ENCODE measurements at regions not wholly inside any gene's neighbourhood (a gene's known extent, or its start where the extent isn't known, plus 50 kb on each side); places are given as distances from the start of the nearest gene placed in this dataset.

- no peaks in the 10 kb centered on the region for H3K4me1 Mint-ChIP-seq (ENCODE audit: low read depth, unreplicated experiment)
- FAIRE-seq, result no peak
- H3K4me3 Mint-ChIP-seq (ENCODE audit: unreplicated experiment), result no peak overlapping the region
Observed at GRCh38 chr10:116006508-116006907, 266.5 kb downstream of the GFRA1 start.

GRCh38 chr10:116005301-116005700 is 267.7 kb downstream of the GFRA1 start:
- Histone ChIP-seq H2AFZ (ENCODE audit: low read depth, low read length) (no peak overlapping the region), H3K79me2 (ENCODE audit: insufficient read depth, low read length) (no peaks in the 10 kb centered on the region), H3K4me1 (ENCODE audit: insufficient read depth, low read length) (no peaks in the 10 kb centered on the region), H3K27me3 (ENCODE audit: insufficient read depth, low read length) (no peaks in the 10 kb centered on the region), H4K20me1 (ENCODE audit: insufficient read depth, low read length) (no peaks in the 10 kb centered on the region), H3K4me3 (ENCODE audit: insufficient read depth, low read depth, low read length) (no peak overlapping the region), H3K36me3 (ENCODE audit: insufficient read depth, low read length) (no peaks in the 10 kb centered on the region), H3K9me3 (ENCODE audit: insufficient read depth, low read depth, low read length) (no peaks in the 10 kb centered on the region), H3K9ac (ENCODE audit: low read length) (no peak overlapping the region), H3K4me2 (ENCODE audit: low read length) (no peak overlapping the region), H3K27ac (ENCODE audit: low read depth, low read length) (no peak overlapping the region)
- Mint-ChIP-seq H3K27ac (ENCODE audit: unreplicated experiment) (no peak overlapping the region), H3K4me3 (ENCODE audit: unreplicated experiment) (no peak overlapping the region), H3K27me3 (ENCODE audit: low read depth, unreplicated experiment) (peaks cover 4% of the 10 kb centered on the region), H3K36me3 (ENCODE audit: low read depth, unreplicated experiment) (no peaks in the 10 kb centered on the region), H3K9me3 (ENCODE audit: unreplicated experiment) (peaks cover 2% of the 10 kb centered on the region), H3K4me1 (ENCODE audit: low read depth, unreplicated experiment) (peaks cover 2% of the 10 kb centered on the region)
- DNase-seq (ENCODE audit: low read depth) (no peak), FAIRE-seq (no peak)
- TF ChIP-seq CTCF (IDR thresholded peaks at IDR 0.05; ENCODE audit: insufficient read depth, low read depth, low read length) (no peak), EZH2 (IDR thresholded peaks at IDR 0.05; ENCODE audit: insufficient read depth, low read length) (no peak)

More at GRCh38 chr10:116006508-116006907, 266.5 kb downstream of the GFRA1 start:
- Histone ChIP-seq H2AFZ (ENCODE audit: low read depth, low read length) (no peak overlapping the region), H4K20me1 (ENCODE audit: insufficient read depth, low read length) (no peaks in the 10 kb centered on the region), H3K9ac (ENCODE audit: low read length) (no peak overlapping the region), H3K27me3 (ENCODE audit: insufficient read depth, low read length) (no peaks in the 10 kb centered on the region), H3K79me2 (ENCODE audit: insufficient read depth, low read length) (no peaks in the 10 kb centered on the region), H3K36me3 (ENCODE audit: insufficient read depth, low read length) (no peaks in the 10 kb centered on the region), H3K9me3 (ENCODE audit: insufficient read depth, low read depth, low read length) (no peaks in the 10 kb centered on the region), H3K4me3 (ENCODE audit: insufficient read depth, low read depth, low read length) (no peak overlapping the region), H3K27ac (ENCODE audit: low read depth, low read length) (no peak overlapping the region), H3K4me2 (ENCODE audit: low read length) (no peak overlapping the region), H3K4me1 (ENCODE audit: insufficient read depth, low read length) (no peaks in the 10 kb centered on the region)
- DNase-seq (ENCODE audit: low read depth), result no peak
- Mint-ChIP-seq H3K9me3 (ENCODE audit: unreplicated experiment) (peaks cover 2% of the 10 kb centered on the region), H3K36me3 (ENCODE audit: low read depth, unreplicated experiment) (no peaks in the 10 kb centered on the region), H3K27me3 (ENCODE audit: low read depth, unreplicated experiment) (no peaks in the 10 kb centered on the region), H3K27ac (ENCODE audit: unreplicated experiment) (no peak overlapping the region)
- TF ChIP-seq EZH2 (IDR thresholded peaks at IDR 0.05; ENCODE audit: insufficient read depth, low read length) (no peak), CTCF (IDR thresholded peaks at IDR 0.05; ENCODE audit: insufficient read depth, low read depth, low read length) (no peak)

GRCh38 chr10:116002735-116003134 is 270.3 kb downstream of the GFRA1 start:
- peaks cover 4% of the 10 kb centered on the region for H3K9me3 Mint-ChIP-seq (ENCODE audit: unreplicated experiment)

More at GRCh38 chr10:116002735-116003134, 270.3 kb downstream of the GFRA1 start:
- H3K36me3 Mint-ChIP-seq (ENCODE audit: low read depth, unreplicated experiment), result peaks cover 1% of the 10 kb centered on the region
- Histone ChIP-seq H3K9me3 (ENCODE audit: insufficient read depth, low read depth, low read length) (peaks cover 6% of the 10 kb centered on the region), H4K20me1 (ENCODE audit: insufficient read depth, low read length) (no peaks in the 10 kb centered on the region), H3K4me1 (ENCODE audit: insufficient read depth, low read length) (no peaks in the 10 kb centered on the region), H3K9ac (ENCODE audit: low read length) (no peak overlapping the region), H3K36me3 (ENCODE audit: insufficient read depth, low read length) (no peaks in the 10 kb centered on the region), H3K4me2 (ENCODE audit: low read length) (no peak overlapping the region), H3K4me3 (ENCODE audit: insufficient read depth, low read depth, low read length) (no peak overlapping the region), H2AFZ (ENCODE audit: low read depth, low read length) (no peak overlapping the region), H3K27ac (ENCODE audit: low read depth, low read length) (no peak overlapping the region), H3K27me3 (ENCODE audit: insufficient read depth, low read length) (no peaks in the 10 kb centered on the region), H3K79me2 (ENCODE audit: insufficient read depth, low read length) (no peaks in the 10 kb centered on the region)
- TF ChIP-seq CTCF (IDR thresholded peaks at IDR 0.05; ENCODE audit: insufficient read depth, low read depth, low read length) (no peak), EZH2 (IDR thresholded peaks at IDR 0.05; ENCODE audit: insufficient read depth, low read length) (no peak)
- H3K4me3 Mint-ChIP-seq (ENCODE audit: unreplicated experiment), result no peak overlapping the region
- no peak overlapping the region for H3K27ac Mint-ChIP-seq (ENCODE audit: unreplicated experiment)
- FAIRE-seq (no peak), DNase-seq (ENCODE audit: low read depth) (no peak)
- peaks cover 4% of the 10 kb centered on the region for H3K27me3 Mint-ChIP-seq (ENCODE audit: low read depth, unreplicated experiment)
- peaks cover 2% of the 10 kb centered on the region for H3K4me1 Mint-ChIP-seq (ENCODE audit: low read depth, unreplicated experiment)

Measured in astrocyte (in vitro differentiated cells and primary cell).